ENCODE measurements at regions not wholly inside any gene's neighbourhood (a gene's known extent, or its start where the extent isn't known, plus 50 kb on each side); places are given as distances from the start of the nearest gene placed in this dataset.
A peak's percentile ranks its signal among the peaks of the same experiment; 100 is the strongest.
"Not testable (repeated sequence)": the region's sequence is repeated elsewhere in the genome, so short reads cannot be mapped to it uniquely, and the experiment has no call there.

GRCh38 chrX:140086691-140087090, 121.4 kb upstream of the CXorf66 start:
- H3K4me1 Mint-ChIP-seq: no peaks in the 10 kb centered on the region
- ChIA-PET CTCF (no interaction called here), POLR2A (no interaction called here)
- H3K27me3 Mint-ChIP-seq: no peaks in the 10 kb centered on the region
- no peak overlapping the region for H3K4me3 Mint-ChIP-seq
- no peak overlapping the region for H3K27ac Mint-ChIP-seq
- intact Hi-C loops (cut with micrococcal nuclease): no loop called here
- ATAC-seq (ENCODE audit: low read depth): no peak
- no peaks in the 10 kb centered on the region for H3K36me3 Mint-ChIP-seq (ENCODE audit: low read depth)
- no peaks in the 10 kb centered on the region for H3K9me3 Mint-ChIP-seq
- no peak for DNase-seq
- TF ChIP-seq CTCF (IDR thresholded peaks at IDR 0.05): no peak

GRCh38 chrX:140074851-140075250, 109.5 kb upstream of the CXorf66 start:
- H3K36me3 Mint-ChIP-seq (ENCODE audit: low read depth); ATAC-seq (ENCODE audit: low read depth); H3K27me3 Mint-ChIP-seq; intact Hi-C loops (cut with micrococcal nuclease); DNase-seq; H3K4me1 Mint-ChIP-seq; H3K4me3 Mint-ChIP-seq; CTCF ChIA-PET; POLR2A ChIA-PET; H3K27ac Mint-ChIP-seq; H3K9me3 Mint-ChIP-seq: not testable (repeated sequence)

- Mint-ChIP-seq H3K27me3 (no peaks in the 10 kb centered on the region), H3K9me3 (no peaks in the 10 kb centered on the region), H3K4me3 (no peak overlapping the region), H3K27ac (no peak overlapping the region), H3K4me1 (no peaks in the 10 kb centered on the region), H3K36me3 (ENCODE audit: low read depth) (no peaks in the 10 kb centered on the region)
- ChIA-PET CTCF (no interaction called here), POLR2A (no interaction called here)
- ATAC-seq (ENCODE audit: low read depth) (no peak), DNase-seq (no peak)
- no peak for TF ChIP-seq CTCF (IDR thresholded peaks at IDR 0.05)
- intact Hi-C loops (cut with micrococcal nuclease): no loop called here
Measured at GRCh38 chrX:140071037-140071436, 105.7 kb upstream of the CXorf66 start.

- no peaks in the 10 kb centered on the region for H3K4me1 Mint-ChIP-seq
- no peaks in the 10 kb centered on the region for H3K9me3 Mint-ChIP-seq
- H3K36me3 Mint-ChIP-seq (ENCODE audit: low read depth): no peaks in the 10 kb centered on the region
- DNase-seq: no peak
- ATAC-seq (ENCODE audit: low read depth): no peak
- no peak overlapping the region for H3K4me3 Mint-ChIP-seq
- no peak for TF ChIP-seq CTCF (IDR thresholded peaks at IDR 0.05)
- H3K27ac Mint-ChIP-seq: no peak overlapping the region
- intact Hi-C loops (cut with micrococcal nuclease): no loop called here
- H3K27me3 Mint-ChIP-seq: no peaks in the 10 kb centered on the region
- POLR2A ChIA-PET: no interaction called here
- CTCF ChIA-PET: no interaction called here
Measured at GRCh38 chrX:140065961-140066662, 100.8 kb upstream of the CXorf66 start.

- TF ChIP-seq CTCF (IDR thresholded peaks at IDR 0.05): no peak
- intact Hi-C loops (cut with micrococcal nuclease): no loop called here
- ChIA-PET POLR2A (no interaction called here), CTCF (no interaction called here)
- Mint-ChIP-seq H3K9me3 (no peaks in the 10 kb centered on the region), H3K27ac (no peak overlapping the region), H3K4me1 (no peaks in the 10 kb centered on the region), H3K27me3 (no peaks in the 10 kb centered on the region), H3K4me3 (no peak overlapping the region), H3K36me3 (ENCODE audit: low read depth) (no peaks in the 10 kb centered on the region)
- no peak for ATAC-seq (ENCODE audit: low read depth)
- DNase-seq: no peak
Measured at GRCh38 chrX:140064993-140065392, 99.7 kb upstream of the CXorf66 start.

- no peaks in the 10 kb centered on the region for H3K36me3 Mint-ChIP-seq (ENCODE audit: low read depth)
- no peak overlapping the region for H3K4me3 Mint-ChIP-seq
- intact Hi-C loops (cut with micrococcal nuclease): loop anchor here (1.0 kb wide), 1 partner anchor 84 kb away; no protein-coding TSS in a partner anchor
- no peak for ATAC-seq (ENCODE audit: low read depth)
- peak; percentile 15 for DNase-seq
- peaks cover 3% of the 10 kb centered on the region for H3K27me3 Mint-ChIP-seq
- no peak for TF ChIP-seq CTCF (IDR thresholded peaks at IDR 0.05)
- no peaks in the 10 kb centered on the region for H3K4me1 Mint-ChIP-seq
- H3K27ac Mint-ChIP-seq: no peak overlapping the region
- ChIA-PET POLR2A (no interaction called here), CTCF (interaction anchor here (1.5 kb wide), 1 partner anchor 84 kb away, joined by 6 read pairs; no protein-coding TSS in a partner anchor)
- no peaks in the 10 kb centered on the region for H3K9me3 Mint-ChIP-seq
Measured at GRCh38 chrX:140057001-140057411, 91.7 kb upstream of the CXorf66 start.

Measured in activated B cell treated with CpG ODN at 0.5 μM for 24 hours (primary cell).